Endodermal cell (in vitro differentiated cells): ENCODE measurements at regions not wholly inside any gene's neighbourhood (a gene's known extent, or its start where the extent isn't known, plus 50 kb on each side); places are given as distances from the start of the nearest gene placed in this dataset.

ENCODE experiments used
- DNase-seq: peaks from one replicate; pipeline ENCODE4 v3.0.0-alpha.2; 2017
- H3K27ac ChIP-seq: 2 replicates; pipeline ENCODE4 v1.5.1; 2013; ENCODE audit warnings: mild to moderate bottlenecking, low read depth, low read length, moderate library complexity
- H3K27me3 ChIP-seq: 2 replicates; pipeline ENCODE4 v1.6.1; 2013; ENCODE audit warnings: mild to moderate bottlenecking, low read length, moderate library complexity; ENCODE audit not compliant: insufficient read depth, control insufficient read depth, poor library complexity, severe bottlenecking
- H3K36me3 ChIP-seq: 2 replicates; pipeline ENCODE4 v1.7.0; 2013; ENCODE audit warnings: mild to moderate bottlenecking, low read length, moderate library complexity; ENCODE audit not compliant: control insufficient read depth, insufficient read depth
- H3K4me1 ChIP-seq: one replicate; pipeline ENCODE4 v1.7.0; 2013; ENCODE audit warnings: low read length; ENCODE audit not compliant: control insufficient read depth, insufficient read depth
- H3K4me3 ChIP-seq: 2 replicates; pipeline ENCODE4 v1.5.1; 2013; ENCODE audit warnings: mild to moderate bottlenecking, low read length, moderate library complexity
- H3K9ac ChIP-seq: 2 replicates; pipeline ENCODE4 v1.6.1; 2013; ENCODE audit warnings: mild to moderate bottlenecking, low read length, moderate library complexity; ENCODE audit not compliant: poor library complexity, severe bottlenecking; ENCODE audit errors: extremely low read depth
- H3K9me3 ChIP-seq: 2 replicates; pipeline ENCODE4 v1.6.1; 2013; ENCODE audit warnings: mild to moderate bottlenecking, low read length, moderate library complexity; ENCODE audit not compliant: control insufficient read depth
- H3K27ac Mint-ChIP-seq: 2 replicates; pipeline ENCODE4 v1.8.0; 2020; ENCODE audit warnings: mixed read lengths
- H3K27me3 Mint-ChIP-seq: 2 replicates; pipeline ENCODE4 v1.8.0; 2021; ENCODE audit warnings: mild to moderate bottlenecking, mixed read lengths; ENCODE audit not compliant: insufficient read depth
- H3K36me3 Mint-ChIP-seq: 2 replicates; pipeline ENCODE4 v1.8.0; 2020; ENCODE audit warnings: low read depth, mixed read lengths
- H3K4me1 Mint-ChIP-seq: 2 replicates; pipeline ENCODE4 v1.8.0; 2020; ENCODE audit warnings: mixed read lengths
- H3K4me3 Mint-ChIP-seq: 2 replicates; pipeline ENCODE4 v1.8.0; 2020; ENCODE audit warnings: mild to moderate bottlenecking, moderate library complexity, mixed read lengths
- H3K9me3 Mint-ChIP-seq: 2 replicates; pipeline ENCODE4 v1.8.0; 2020; ENCODE audit warnings: mild to moderate bottlenecking, mixed read lengths
- WGBS, 2 experiments: methylation state at CpG; one replicate each; pipeline versions ENCODE4 v1.1.5 to v1.1.7; 2013; ENCODE audit warnings: missing lambda C conversion rate in 2 of 2, mixed read lengths in 1 of 2; ENCODE audit not compliant: insufficient coverage in 1 of 2, insufficient read length in 1 of 2; 5-methylcytosine and 5-hydroxymethylcytosine counted together
- TF ChIP-seq, protein P1 (sequence below): fragments of 200-600 bp; sonication (generic); conservative IDR thresholded peaks from 2 replicates; pipeline ENCODE4 v1.5.0; 2021; ENCODE audit warnings: antibody characterized with exemption, mild to moderate bottlenecking

DNA sequence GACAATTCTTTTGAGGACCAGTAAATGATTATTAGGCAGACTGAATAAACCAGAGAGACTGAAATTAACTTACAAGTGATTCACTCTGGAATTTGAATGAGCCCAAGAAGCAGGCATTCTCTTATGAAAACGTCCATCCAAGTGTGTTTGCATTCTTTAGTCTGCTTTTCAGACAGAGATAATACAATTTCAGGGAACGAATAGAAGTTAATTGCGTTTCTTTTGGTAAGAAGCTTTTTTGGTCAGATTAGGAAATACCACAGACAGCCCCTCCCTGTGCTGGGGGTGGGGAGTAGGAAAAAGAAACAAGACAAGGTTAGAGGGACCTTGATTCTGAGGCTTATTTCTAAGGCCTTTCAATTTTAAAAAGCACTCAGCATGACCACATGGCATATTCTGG is 874.4 kb downstream of the SUCLG1 start:
- H3K36me3 Mint-ChIP-seq: no peaks in the 10 kb centered on the region
- H3K27me3 ChIP-seq: no peaks in the 10 kb centered on the region
- peak overlapping the region; percentile 34 for H3K4me3 ChIP-seq
- H3K9me3 Mint-ChIP-seq: no peaks in the 10 kb centered on the region
- no peak for DNase-seq
- no peaks in the 10 kb centered on the region for H3K27me3 Mint-ChIP-seq
- no peaks in the 10 kb centered on the region for H3K9me3 ChIP-seq
- H3K9ac ChIP-seq: no peak overlapping the region
- peaks cover 3% of the 10 kb centered on the region for H3K4me1 ChIP-seq
- TF ChIP-seq, protein P1, sequence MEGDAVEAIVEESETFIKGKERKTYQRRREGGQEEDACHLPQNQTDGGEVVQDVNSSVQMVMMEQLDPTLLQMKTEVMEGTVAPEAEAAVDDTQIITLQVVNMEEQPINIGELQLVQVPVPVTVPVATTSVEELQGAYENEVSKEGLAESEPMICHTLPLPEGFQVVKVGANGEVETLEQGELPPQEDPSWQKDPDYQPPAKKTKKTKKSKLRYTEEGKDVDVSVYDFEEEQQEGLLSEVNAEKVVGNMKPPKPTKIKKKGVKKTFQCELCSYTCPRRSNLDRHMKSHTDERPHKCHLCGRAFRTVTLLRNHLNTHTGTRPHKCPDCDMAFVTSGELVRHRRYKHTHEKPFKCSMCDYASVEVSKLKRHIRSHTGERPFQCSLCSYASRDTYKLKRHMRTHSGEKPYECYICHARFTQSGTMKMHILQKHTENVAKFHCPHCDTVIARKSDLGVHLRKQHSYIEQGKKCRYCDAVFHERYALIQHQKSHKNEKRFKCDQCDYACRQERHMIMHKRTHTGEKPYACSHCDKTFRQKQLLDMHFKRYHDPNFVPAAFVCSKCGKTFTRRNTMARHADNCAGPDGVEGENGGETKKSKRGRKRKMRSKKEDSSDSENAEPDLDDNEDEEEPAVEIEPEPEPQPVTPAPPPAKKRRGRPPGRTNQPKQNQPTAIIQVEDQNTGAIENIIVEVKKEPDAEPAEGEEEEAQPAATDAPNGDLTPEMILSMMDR: no peak
- H3K36me3 ChIP-seq: no peaks in the 10 kb centered on the region
- peaks cover 28% of the 10 kb centered on the region for H3K4me1 Mint-ChIP-seq
- no peak overlapping the region for H3K4me3 Mint-ChIP-seq
- WGBS, 2 experiments: 31 to 41% methylated on average over 3 of the region's 3 CpGs
- H3K27ac Mint-ChIP-seq: no peak overlapping the region
- H3K27ac ChIP-seq: peak overlapping the region; percentile 36

DNA sequence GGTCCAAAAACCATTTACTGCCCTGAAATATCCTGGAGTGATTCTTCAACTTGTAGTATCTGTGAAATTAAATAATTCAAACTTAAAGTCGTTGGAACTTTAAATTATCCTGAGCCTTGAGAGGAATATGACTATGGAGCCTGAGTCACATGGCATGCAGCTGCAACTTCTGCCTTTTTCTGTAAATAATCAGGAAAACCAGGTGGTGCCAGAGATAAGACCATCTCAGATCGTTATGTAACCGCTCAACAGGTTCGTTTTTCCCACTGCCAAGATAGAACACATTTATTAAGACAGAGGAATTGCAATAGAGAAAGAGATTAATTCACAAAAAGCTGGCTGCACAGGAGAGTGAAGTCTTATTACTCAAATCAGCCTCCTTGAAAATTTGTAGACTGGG is 876.5 kb downstream of the SUCLG1 start:
- H3K9me3 Mint-ChIP-seq: no peaks in the 10 kb centered on the region
- peaks cover 28% of the 10 kb centered on the region for H3K4me1 Mint-ChIP-seq
- Histone ChIP-seq H3K27me3 (no peaks in the 10 kb centered on the region), H3K4me1 (peaks cover 3% of the 10 kb centered on the region), H3K36me3 (no peaks in the 10 kb centered on the region), H3K9me3 (no peaks in the 10 kb centered on the region), H3K27ac (no peak overlapping the region), H3K4me3 (no peak overlapping the region), H3K9ac (no peak overlapping the region)
- no peak overlapping the region for H3K27ac Mint-ChIP-seq
- no peaks in the 10 kb centered on the region for H3K27me3 Mint-ChIP-seq
- no peak for DNase-seq
- 72 to 88% methylated on average over 1 to 4 of the region's 4 CpGs for WGBS, 2 experiments
- TF ChIP-seq, protein P1: no peak
- no peaks in the 10 kb centered on the region for H3K36me3 Mint-ChIP-seq
- H3K4me3 Mint-ChIP-seq: no peak overlapping the region

DNA sequence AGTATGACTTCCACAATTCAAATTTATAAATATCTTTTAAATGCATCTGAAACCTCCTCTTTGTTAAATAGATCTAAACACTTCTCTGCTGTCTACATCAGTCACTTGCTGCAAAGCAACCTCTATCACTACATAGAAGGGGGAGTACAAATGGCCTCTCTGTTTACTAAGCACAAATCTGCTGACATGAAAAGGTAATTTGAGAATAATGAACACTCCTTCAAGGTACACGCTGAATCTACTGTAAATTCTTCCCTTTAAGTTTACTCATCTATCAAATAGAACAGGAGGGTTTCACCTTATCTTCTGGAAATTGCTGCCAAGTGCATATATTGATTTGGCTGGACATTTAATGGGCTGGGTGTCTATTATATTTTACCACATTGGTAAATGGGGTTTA is 879.6 kb downstream of the SUCLG1 start:
- Mint-ChIP-seq H3K27ac (no peak overlapping the region), H3K9me3 (no peaks in the 10 kb centered on the region), H3K27me3 (no peaks in the 10 kb centered on the region), H3K4me3 (no peak overlapping the region), H3K36me3 (no peaks in the 10 kb centered on the region), H3K4me1 (peaks cover 15% of the 10 kb centered on the region)
- Histone ChIP-seq H3K4me1 (peaks cover under 1% of the 10 kb centered on the region), H3K36me3 (no peaks in the 10 kb centered on the region), H3K27me3 (no peaks in the 10 kb centered on the region), H3K27ac (no peak overlapping the region), H3K9ac (no peak overlapping the region), H3K9me3 (no peaks in the 10 kb centered on the region), H3K4me3 (no peak overlapping the region)
- TF ChIP-seq, protein P1: no peak
- 67 to 83% methylated on average over 1 of the region's 1 CpG for WGBS, 2 experiments
- no peak for DNase-seq
